MM.1S (cell line): ENCODE measurements at regions not wholly inside any gene's neighbourhood (a gene's known extent, or its start where the extent isn't known, plus 50 kb on each side); places are given as distances from the start of the nearest gene placed in this dataset.
A peak's percentile ranks its signal among the peaks of the same experiment; 100 is the strongest.

Source experiments
- DNase-seq: peaks from one replicate; pipeline ENCODE4 v3.0.0-alpha.2; 2015
- H2AFZ ChIP-seq: fragments of 300-600 bp; sonication (generic); 2 replicates; pipeline ENCODE4 v1.6.0; 2016; ENCODE audit warnings: antibody characterized with exemption, low read length
- H3F3A ChIP-seq: fragments of 300-600 bp; sonication (generic); 2 replicates; pipeline ENCODE4 v1.6.1; 2016; ENCODE audit warnings: mild to moderate bottlenecking, antibody characterized with exemption, low read length, moderate library complexity, mixed read lengths; ENCODE audit not compliant: insufficient read depth
- H3K27ac ChIP-seq: fragments of 300-600 bp; sonication (generic); 2 replicates; pipeline ENCODE4 v1.5.1; 2016; ENCODE audit warnings: mild to moderate bottlenecking, low read length
- H3K27me3 ChIP-seq: fragments of 300-600 bp; sonication (generic); replicated peaks from 2 replicates; pipeline ENCODE4 v1.6.0; 2016; ENCODE audit warnings: low read length; ENCODE audit not compliant: insufficient read depth
- H3K36me3 ChIP-seq: fragments of 300-600 bp; sonication (generic); replicated peaks from 2 replicates; pipeline ENCODE4 v1.6.1; 2016; ENCODE audit warnings: mild to moderate bottlenecking, low read length, mixed read lengths; ENCODE audit not compliant: insufficient read depth
- H3K4me1 ChIP-seq: fragments of 300-600 bp; sonication (generic); 2 replicates; pipeline ENCODE4 v1.6.1; 2016; ENCODE audit warnings: low read length, mixed read lengths
- H3K4me2 ChIP-seq: fragments of 300-600 bp; sonication (generic); 2 replicates; pipeline ENCODE4 v1.6.0; 2016; ENCODE audit warnings: low read depth, low read length
- H3K4me3 ChIP-seq: fragments of 300-600 bp; sonication (generic); 2 replicates; pipeline ENCODE4 v1.5.1; 2016; ENCODE audit warnings: low read length, mixed read lengths
- H3K79me2 ChIP-seq: fragments of 300-600 bp; sonication (generic); 2 replicates; pipeline ENCODE4 v1.6.1; 2016; ENCODE audit warnings: mixed run types, low read length, mixed read lengths
- H3K9ac ChIP-seq: fragments of 300-600 bp; sonication (generic); 2 replicates; pipeline ENCODE4 v1.6.1; 2016; ENCODE audit warnings: low read length, mixed read lengths
- H3K9me2 ChIP-seq: fragments of 300-600 bp; sonication (generic); replicated peaks from 2 replicates; pipeline ENCODE4 v1.6.1; 2016; ENCODE audit warnings: mild to moderate bottlenecking, low read length, mixed read lengths; ENCODE audit not compliant: insufficient read depth
- H3K9me3 ChIP-seq: fragments of 300-600 bp; sonication (generic); replicated peaks from 2 replicates; pipeline ENCODE4 v1.6.1; 2016; ENCODE audit warnings: mild to moderate bottlenecking, low read length, mixed read lengths; ENCODE audit not compliant: insufficient read depth
- H4K20me1 ChIP-seq: fragments of 300-600 bp; sonication (generic); 2 replicates; pipeline ENCODE4 v1.6.1; 2016; ENCODE audit warnings: mild to moderate bottlenecking, low read length, moderate library complexity, mixed read lengths; ENCODE audit not compliant: insufficient read depth
- EZH2 ChIP-seq: fragments of 300-600 bp; sonication (generic); optimal IDR thresholded peaks from 2 replicates; pipeline ENCODE3; 2017; ENCODE audit warnings: low read depth, mild to moderate bottlenecking, antibody characterized with exemption, low read length, mixed read lengths
- EZH2phosphoT487 ChIP-seq: fragments of 300-600 bp; sonication (generic); IDR thresholded peaks from 2 replicates; pipeline ENCODE4 v1.6.1; 2018; ENCODE audit warnings: antibody characterized with exemption, low read length
- TF ChIP-seq, protein P1 (sequence below): fragments of 300-600 bp; sonication (generic); IDR thresholded peaks from 2 replicates; pipeline ENCODE4 v1.5.1; 2016; ENCODE audit warnings: antibody characterized with exemption, low read length, mixed read lengths

DNA sequence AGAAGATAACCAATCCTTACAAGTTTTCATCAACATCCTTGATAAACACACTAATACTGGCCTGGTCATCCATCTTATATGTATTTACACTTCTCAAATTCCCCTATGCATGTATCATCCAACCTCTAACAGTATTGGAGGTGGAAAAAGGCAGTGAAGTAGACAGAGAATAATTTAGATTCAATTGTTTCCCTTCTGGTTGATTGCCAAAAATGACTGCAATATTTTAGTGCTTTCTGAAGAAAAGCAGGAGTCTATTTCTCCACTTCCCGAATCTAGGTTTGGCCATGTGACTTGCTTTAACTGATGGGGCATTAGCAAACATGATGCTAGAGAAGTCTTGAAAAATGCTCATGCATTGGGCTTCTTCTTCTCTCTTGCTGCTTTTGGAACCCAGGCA, 78.3 kb upstream of the METAP2 start:
- no peak for DNase-seq
- Histone ChIP-seq H2AFZ (no peak overlapping the region), H3K9me3 (peaks cover 3% of the 10 kb centered on the region; the same call in 1 of the 2 replicates), H3K4me2 (no peak overlapping the region), H3K27ac (no peak overlapping the region), H3K27me3 (no peaks in the 10 kb centered on the region), H3K9ac (no peak overlapping the region), H3K4me3 (no peak overlapping the region), H3K79me2 (no peaks in the 10 kb centered on the region), H3K9me2 (no peaks in the 10 kb centered on the region), H3K36me3 (no peaks in the 10 kb centered on the region), H3F3A (no peaks in the 10 kb centered on the region), H3K4me1 (no peaks in the 10 kb centered on the region), H4K20me1 (no peaks in the 10 kb centered on the region)
- TF ChIP-seq, protein P1, sequence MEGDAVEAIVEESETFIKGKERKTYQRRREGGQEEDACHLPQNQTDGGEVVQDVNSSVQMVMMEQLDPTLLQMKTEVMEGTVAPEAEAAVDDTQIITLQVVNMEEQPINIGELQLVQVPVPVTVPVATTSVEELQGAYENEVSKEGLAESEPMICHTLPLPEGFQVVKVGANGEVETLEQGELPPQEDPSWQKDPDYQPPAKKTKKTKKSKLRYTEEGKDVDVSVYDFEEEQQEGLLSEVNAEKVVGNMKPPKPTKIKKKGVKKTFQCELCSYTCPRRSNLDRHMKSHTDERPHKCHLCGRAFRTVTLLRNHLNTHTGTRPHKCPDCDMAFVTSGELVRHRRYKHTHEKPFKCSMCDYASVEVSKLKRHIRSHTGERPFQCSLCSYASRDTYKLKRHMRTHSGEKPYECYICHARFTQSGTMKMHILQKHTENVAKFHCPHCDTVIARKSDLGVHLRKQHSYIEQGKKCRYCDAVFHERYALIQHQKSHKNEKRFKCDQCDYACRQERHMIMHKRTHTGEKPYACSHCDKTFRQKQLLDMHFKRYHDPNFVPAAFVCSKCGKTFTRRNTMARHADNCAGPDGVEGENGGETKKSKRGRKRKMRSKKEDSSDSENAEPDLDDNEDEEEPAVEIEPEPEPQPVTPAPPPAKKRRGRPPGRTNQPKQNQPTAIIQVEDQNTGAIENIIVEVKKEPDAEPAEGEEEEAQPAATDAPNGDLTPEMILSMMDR = no peak
- TF ChIP-seq EZH2 (no peak), EZH2phosphoT487 (no peak)

DNA sequence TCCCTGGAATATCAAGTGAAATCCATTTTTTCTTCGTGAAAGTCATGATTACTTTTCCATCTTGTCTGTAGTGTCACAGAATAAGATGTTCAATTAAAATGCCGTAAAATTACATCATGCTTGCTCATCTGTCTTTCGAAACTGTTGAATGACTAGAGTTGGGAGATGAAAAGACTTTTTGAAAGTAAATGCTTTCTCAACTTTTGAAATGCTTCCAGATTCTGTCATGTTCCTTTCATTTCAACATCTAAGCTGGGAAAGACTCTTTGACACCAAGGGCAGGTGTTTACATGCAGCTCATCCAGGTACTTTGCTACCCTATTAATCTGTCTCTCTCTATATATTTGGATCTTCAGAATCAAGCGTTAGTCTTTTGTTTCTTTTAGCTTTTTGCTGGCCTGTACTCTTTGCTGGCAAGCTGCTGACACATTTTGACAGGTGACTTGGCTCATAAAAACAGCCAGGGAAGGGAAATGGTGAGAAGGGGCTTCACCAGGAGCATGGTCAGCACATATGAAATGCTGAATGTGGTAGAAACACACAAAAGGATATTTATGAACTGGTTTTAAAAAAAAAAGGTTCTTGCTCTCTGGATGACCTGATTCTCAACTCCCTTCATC, 77.0 kb upstream of the METAP2 start:
- no peak overlapping the region for H2AFZ ChIP-seq
- peaks cover 3% of the 10 kb centered on the region; the same call in 1 of the 2 replicates for H3K9me3 ChIP-seq
- no peaks in the 10 kb centered on the region for H3F3A ChIP-seq
- no peaks in the 10 kb centered on the region for H3K4me1 ChIP-seq
- H3K27ac ChIP-seq = no peak overlapping the region
- peak; percentile 18 for DNase-seq
- H3K36me3 ChIP-seq = no peaks in the 10 kb centered on the region
- no peaks in the 10 kb centered on the region for H3K79me2 ChIP-seq
- no peak overlapping the region for H3K9ac ChIP-seq
- no peak overlapping the region for H3K4me2 ChIP-seq
- H3K27me3 ChIP-seq = no peaks in the 10 kb centered on the region
- H4K20me1 ChIP-seq = no peaks in the 10 kb centered on the region
- H3K9me2 ChIP-seq = no peaks in the 10 kb centered on the region
- no peak overlapping the region for H3K4me3 ChIP-seq
- TF ChIP-seq, protein P1 = no peak
- TF ChIP-seq EZH2phosphoT487 (no peak), EZH2 (no peak)

DNA sequence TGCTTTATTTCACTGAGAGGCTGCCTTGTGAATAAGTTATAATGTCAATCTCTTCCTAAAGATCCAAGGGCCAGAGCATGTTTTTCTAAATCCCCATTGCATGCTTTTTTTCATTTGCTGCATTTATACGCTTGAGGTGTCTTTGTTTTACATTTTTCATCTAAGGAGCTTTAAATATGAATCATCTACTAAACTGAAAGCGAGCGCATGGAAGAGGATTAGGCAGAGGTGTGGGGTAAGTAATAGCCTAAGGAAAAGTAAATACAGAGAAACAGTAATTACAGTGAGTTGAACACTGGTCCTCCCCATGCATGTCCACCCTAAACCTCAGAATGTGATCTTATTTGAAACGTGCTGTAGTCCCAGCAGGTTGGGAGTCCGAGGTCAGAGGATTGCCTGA, 76.4 kb upstream of the METAP2 start:
- H3K79me2 ChIP-seq = no peaks in the 10 kb centered on the region
- DNase-seq = no peak
- H3K27ac ChIP-seq = no peak overlapping the region
- no peak overlapping the region for H3K4me2 ChIP-seq
- no peaks in the 10 kb centered on the region for H3K4me1 ChIP-seq
- H2AFZ ChIP-seq = no peak overlapping the region
- H3K27me3 ChIP-seq = no peaks in the 10 kb centered on the region
- no peaks in the 10 kb centered on the region for H3K36me3 ChIP-seq
- no peak overlapping the region for H3K9ac ChIP-seq
- H3K9me3 ChIP-seq = peaks cover 3% of the 10 kb centered on the region; the same call in 1 of the 2 replicates
- H4K20me1 ChIP-seq = no peaks in the 10 kb centered on the region
- H3K4me3 ChIP-seq = no peak overlapping the region
- TF ChIP-seq EZH2 (no peak), EZH2phosphoT487 (no peak)
- TF ChIP-seq, protein P1 = no peak
- no peaks in the 10 kb centered on the region for H3F3A ChIP-seq
- H3K9me2 ChIP-seq = no peaks in the 10 kb centered on the region
